GM20000 (cell line): ENCODE measurements at regions not wholly inside any gene's neighbourhood (a gene's known extent, or its start where the extent isn't known, plus 50 kb on each side); places are given as distances from the start of the nearest gene placed in this dataset.

Experiments used
- DNase-seq: peaks from one replicate; pipeline ENCODE4 v3.0.0; 2012; ENCODE audit warnings: low spot score
- TF ChIP-seq, protein P1 (sequence below): IDR thresholded peaks from 2 replicates; pipeline ENCODE4 v1.5.1; 2012; ENCODE audit warnings: mild to moderate bottlenecking, control low read depth; ENCODE audit errors: extremely low read depth, missing control alignments

DNA sequence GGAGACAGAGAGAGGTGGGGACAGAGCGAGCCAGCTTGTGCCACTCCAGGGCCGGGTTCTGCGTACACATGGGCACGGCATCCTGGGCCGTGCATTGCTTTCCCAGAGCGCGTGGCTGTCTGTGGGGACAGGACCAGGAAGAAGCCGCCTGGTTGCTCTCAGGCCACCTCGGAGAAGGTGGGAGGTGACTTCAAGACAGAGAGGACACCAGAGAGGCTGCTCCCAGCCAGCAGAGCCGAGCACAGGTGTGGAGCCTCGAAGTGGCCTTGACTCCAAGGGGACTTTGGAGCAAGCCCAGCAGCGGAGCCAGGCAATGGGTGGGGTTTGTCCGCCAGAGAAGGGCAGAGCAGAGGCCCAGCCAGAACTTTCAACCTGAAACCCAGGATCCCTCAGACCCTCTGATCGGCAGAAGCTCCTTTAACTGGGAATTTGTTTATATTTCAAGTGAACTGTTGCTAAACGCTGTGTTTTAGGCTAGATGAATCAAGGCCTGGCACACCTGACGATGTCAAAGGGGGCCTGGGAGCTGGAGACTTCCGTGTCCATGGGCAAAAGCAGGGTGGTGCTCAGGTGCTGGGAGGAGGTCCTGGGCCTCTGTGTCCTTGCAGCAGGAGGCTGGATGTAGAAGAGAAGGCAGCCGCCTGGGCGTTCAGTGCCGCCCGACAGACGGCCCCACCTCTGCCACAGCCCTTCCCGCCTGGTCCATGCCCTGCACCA, 262.1 kb downstream of the DLL1 start:
- TF ChIP-seq, protein P1, sequence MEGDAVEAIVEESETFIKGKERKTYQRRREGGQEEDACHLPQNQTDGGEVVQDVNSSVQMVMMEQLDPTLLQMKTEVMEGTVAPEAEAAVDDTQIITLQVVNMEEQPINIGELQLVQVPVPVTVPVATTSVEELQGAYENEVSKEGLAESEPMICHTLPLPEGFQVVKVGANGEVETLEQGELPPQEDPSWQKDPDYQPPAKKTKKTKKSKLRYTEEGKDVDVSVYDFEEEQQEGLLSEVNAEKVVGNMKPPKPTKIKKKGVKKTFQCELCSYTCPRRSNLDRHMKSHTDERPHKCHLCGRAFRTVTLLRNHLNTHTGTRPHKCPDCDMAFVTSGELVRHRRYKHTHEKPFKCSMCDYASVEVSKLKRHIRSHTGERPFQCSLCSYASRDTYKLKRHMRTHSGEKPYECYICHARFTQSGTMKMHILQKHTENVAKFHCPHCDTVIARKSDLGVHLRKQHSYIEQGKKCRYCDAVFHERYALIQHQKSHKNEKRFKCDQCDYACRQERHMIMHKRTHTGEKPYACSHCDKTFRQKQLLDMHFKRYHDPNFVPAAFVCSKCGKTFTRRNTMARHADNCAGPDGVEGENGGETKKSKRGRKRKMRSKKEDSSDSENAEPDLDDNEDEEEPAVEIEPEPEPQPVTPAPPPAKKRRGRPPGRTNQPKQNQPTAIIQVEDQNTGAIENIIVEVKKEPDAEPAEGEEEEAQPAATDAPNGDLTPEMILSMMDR = no peak
- no peak for DNase-seq

DNA sequence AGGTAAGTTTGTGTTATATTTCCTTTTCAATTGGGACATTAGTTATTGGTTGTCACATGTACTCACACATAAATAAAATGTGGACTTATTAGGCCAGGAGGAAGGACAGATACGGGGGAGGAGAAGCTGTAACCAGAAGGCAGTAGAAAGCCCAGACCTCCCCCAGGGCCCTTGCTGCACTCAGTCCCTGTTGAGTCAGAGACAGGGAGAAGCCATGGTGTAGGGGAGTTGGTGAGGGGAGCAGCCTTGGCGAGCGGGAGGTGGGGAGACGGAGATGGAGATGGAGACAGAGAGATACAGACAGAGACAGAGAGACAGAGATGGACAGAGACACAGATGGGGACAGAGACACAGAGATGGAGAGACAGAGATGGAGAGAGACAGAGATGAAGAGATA, 263.2 kb downstream of the DLL1 start:
- DNase-seq = no peak
- TF ChIP-seq, protein P1 = no peak

DNA sequence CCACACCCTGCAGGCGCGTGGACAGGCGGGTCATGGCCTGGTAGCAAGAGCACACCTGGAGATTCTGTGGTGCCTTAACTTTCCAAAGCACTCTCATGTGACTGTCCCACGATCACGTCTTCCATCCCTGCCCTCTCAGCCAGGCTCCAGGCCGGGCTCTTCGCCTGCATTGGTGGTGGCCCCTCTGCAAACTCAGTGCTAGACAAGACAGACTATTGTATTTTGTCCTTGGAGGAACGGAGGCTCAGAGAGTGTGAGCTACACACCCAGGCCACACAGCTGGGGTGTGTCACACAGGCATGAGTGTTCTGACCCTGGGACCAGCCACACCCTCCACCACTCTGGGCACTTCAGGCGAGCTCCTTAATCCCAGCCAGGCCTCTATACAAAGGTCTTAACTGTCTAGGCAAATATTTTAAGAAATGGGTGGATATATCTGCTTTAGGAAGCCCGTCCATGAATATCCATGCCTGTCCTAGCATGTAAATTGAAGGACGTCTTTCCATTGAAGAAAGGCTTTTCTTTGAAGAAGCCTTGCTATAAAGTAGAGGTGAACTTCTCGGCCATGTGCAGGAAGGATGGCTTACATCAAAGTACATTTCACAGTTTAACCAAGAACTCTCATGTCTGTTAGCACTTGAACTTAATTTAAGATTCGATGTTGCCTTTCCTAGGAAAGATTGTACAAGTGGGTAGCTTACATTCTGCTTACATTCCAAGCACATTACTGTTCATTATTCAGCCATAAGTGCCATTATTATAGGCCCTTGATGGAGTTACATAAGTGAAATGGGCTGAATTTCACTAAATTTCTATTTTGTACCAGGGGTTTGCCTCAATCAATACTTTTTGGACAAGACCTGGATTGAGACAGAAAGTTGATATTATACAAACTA, 263.9 kb downstream of the DLL1 start:
- DNase-seq = no peak
- TF ChIP-seq, protein P1 = no peak

DNA sequence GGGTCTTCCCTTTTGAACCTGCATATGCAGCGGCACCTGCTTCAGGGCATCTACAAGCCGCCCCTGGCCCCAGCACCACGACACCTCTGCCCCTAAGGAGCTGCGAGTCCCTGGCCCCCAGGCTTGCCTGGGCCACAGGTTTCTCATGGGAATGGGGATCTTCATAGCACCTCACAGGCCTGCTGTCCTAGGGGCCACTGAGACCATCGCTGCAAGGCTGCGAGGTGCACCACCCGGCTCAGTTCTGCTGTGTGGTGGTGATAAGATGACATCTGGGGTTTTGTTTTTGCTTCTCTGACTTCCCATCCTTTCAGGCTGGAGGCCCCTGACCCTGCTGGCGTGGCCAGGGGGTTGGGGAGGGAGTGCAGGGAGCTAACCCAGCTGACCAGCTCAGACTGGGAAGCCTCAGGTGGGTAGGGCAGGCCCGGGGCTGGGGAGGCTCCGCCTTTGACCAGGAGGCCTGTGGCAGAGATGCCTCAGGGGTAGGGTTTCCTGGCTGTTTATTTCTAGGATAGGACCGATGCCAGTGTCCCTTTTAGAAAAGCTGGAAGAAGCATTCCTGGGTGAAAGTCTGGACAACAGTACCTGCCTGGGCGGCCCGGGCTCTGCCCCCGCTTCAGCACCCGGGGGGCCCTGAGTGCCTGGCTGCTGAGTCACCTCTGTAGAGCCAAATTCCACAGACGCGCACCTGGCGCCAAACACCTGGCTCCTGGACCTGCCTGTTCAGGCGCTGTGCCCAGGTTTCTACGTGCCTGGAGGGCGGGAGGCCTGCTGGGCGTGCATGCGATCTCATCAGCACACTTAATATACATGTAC, 264.7 kb downstream of the DLL1 start:
- TF ChIP-seq, protein P1 = no peak
- no peak for DNase-seq

DNA sequence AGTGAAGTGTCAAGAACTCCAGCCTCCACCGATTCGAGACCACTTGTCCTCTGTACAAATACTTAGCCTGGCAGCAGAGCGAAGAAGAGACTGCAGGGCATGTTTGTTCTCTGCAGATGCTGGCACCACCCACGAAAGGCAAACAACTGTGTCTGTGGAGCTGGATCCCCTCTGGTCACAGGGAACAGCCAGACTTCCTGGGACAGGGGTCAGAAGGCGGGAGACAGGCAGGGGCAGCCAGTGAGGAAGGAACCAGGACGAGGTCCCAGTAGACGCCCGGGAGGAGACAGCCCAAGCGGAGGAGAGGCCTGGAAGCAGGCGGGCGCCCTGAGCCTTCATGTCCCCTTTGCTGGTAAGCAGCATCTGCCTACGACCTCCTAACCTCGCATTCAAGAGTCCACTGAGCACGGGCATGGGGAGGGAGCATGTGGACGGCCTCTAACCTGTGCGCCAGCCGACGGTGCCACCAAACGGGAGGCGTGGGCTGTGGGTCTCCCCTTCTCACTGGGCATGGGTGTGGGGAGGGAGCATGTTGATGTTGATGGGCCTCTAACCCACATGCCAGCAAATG, 265.5 kb downstream of the DLL1 start:
- no peak for DNase-seq
- TF ChIP-seq, protein P1 = no peak

DNA sequence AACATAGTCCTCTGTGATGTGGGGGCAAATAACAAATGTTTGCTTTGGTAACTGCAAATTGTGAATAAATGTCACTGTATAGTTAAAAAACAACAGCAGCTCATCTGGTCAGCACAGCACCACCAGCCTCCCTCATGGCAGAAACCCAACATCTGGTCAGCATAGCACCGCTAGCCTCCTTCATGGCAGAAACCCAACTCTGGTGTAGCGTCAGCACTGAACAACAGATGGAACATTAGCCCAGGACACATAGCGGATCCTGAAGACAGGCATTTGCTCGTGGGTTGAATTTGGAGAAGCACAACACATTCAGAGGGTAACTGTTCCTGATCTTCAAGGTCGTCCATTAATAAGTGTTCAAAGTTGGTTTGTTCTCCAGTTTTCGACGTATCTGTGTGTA, 265.9 kb downstream of the DLL1 start:
- DNase-seq = no peak
- TF ChIP-seq, protein P1 = no peak
